HG02571 (cell line): ENCODE measurements at regions not wholly inside any gene's neighbourhood (a gene's known extent, or its start where the extent isn't known, plus 50 kb on each side); places are given as distances from the start of the nearest gene placed in this dataset.

ENCODE experiments used
- ATAC-seq: cut with Tn5 transposase; IDR thresholded peaks from one replicate; pipeline ENCODE4 v1.9.1; 2021; ENCODE audit warnings: mild to moderate bottlenecking, moderate library complexity; ENCODE audit not compliant: unreplicated experiment

DNA sequence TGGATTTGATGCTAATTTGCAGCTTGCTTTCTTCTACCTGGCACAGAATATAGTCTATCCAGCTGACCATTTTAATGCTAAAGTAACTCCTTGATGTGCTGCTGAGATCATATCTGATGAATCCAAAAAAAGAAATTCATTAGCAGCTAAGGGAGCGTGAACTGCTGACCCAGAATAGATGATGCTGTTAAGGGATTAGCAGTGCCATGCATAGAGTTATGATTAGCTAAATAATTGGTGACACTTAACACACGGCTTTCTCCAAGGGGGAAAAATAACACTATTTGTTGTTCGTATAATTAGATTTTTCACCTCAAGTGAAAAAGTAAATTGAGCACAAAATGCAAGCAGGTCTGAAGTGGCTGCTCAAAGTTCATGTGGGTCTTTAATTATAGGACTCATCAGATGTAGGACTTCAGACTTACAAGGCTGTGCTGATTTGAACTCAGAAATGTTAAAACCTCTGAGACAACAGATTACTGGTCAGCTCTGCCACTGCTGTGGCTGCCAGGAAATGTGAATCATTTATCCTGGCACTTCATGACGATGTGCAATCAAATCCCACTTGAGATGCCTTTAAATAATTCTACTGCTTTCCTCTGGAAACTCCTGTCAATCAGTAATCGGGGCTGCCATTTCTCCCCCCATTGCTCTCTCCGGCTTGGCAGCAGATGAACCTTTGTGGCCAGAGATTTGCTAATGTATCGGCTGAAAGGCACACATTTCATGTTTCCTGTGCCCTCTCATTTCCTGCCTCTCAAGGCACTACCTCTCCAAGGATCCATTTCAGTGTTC is 291.6 kb upstream of the C9orf72 start:
- no peak for ATAC-seq

DNA sequence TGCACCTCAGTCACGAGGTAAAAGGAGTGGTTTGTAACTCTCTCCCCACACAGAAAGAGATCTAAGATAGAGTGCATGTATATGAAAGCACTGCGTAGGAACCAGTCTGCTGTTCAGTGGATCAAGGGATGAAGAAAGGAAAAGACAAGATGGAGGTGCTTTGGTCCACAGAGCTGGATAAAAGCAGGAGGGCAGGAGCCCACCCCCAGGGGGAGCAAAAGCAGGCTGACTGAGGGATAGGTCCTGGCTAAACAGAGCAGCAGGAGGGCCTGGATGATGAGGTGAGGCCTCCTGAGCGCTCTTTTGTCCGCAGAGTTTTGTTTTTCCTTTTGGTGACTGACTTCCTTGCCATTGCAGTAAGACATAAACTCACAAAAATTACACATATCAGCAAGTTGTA is 293.5 kb upstream of the C9orf72 start:
- no peak for ATAC-seq

DNA sequence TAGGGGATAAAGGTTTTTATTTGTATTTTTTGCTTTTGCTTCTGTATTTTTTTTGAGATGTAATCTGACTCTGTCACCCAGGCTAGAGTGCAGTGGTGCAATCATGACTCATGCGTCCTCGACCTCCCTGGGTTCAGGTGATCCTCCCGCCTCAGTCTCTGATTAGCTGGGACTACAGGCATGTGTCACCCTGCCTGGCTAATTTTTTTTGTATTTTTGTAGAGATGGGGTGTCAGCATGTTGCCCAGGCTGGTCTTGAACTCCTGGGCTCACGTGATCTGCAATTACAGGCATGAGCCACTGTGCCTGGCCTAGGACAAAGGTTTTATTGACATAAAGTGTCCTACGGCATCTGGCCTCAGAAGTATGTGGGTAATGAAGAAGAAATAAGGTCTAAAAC is 297.1 kb upstream of the C9orf72 start:
- no peak for ATAC-seq

DNA sequence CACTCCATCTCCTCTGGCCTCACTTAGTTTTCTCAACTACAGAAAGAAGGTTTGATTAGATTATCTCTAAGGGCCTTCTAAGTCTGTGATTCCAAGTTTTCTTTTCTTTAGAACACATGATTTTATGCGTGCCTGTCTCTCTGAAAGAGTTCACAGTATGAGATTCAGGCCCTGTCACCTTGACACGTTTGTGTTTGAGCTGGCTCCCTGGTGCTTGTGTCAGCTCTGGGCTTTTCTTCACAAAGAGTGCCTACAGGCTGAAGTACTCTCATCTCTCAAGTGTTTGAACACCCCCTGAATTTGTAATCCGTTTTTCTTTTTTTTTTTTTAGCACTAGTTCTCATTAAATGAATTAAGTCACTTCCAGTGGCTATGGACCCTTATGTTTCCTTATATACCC is 306.9 kb upstream of the C9orf72 start:
- ATAC-seq, result no peak

DNA sequence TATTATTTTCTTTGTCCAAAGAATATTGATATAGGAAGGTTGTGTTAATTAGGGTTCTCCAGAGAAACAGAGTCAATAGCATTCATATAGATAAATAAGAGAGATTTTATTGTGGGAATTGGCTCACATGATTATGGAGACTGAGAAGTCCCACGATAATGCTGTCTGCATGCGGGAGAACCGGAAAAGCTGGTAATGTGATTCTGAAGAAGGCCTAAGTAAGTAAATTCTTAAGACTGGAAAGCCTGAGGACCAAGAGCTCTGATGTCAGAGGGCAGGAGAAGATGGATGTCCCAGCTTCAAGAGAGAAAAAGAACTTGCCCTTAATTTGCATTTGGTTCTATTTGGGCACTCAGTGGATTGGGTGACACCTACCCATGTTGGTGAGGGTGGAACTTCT is 307.4 kb upstream of the C9orf72 start:
- ATAC-seq, result no peak

DNA sequence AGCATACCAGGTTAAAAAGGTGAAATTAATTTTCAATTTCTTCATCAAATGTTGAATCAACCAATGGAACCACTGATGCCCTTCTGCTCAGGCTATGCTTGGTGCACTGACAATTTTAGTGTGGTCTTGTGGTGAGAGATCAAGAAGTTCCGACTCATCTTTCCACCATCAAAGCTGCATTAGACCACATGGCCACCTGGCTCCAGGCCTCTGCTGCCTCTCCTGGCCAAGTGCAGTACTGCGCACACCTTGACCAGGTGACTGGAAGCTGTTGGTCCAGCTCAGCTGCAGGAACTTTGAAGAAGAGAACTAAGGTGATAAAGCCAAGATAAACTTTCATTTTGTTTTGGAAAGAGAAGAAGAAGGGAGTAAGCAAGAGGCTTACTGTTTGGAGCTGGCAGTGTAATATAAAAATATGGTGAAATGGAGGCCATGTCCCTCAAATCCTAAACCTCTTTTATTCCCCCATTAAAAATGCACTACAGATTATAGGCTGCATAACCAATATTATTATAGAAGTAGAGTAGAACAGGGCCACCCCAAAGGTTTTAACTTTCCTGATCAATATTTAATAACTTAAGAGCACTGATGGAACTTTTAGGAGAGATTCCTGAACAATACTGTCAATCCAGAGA is 315.5 kb upstream of the C9orf72 start:
- ATAC-seq, result peak; percentile 96

DNA sequence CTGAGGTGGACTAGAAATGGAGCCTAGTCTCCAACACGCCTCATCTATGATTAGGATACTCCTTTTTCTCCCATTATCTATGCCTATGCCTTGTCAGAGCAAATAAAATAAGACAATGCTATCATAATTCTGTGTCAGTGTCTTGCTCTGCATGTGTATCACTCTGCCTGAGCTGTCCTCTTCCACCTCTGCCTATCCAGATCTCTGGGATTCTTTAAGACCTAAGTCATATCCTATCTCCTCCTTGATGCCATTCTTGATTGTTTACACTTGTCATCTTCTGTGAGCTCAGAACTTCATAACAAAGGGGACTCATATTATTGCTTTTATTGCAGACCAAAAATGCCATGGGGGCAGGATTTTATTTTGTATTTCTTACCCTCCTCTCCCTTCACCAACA is 351.2 kb upstream of the C9orf72 start:
- no peak for ATAC-seq

DNA sequence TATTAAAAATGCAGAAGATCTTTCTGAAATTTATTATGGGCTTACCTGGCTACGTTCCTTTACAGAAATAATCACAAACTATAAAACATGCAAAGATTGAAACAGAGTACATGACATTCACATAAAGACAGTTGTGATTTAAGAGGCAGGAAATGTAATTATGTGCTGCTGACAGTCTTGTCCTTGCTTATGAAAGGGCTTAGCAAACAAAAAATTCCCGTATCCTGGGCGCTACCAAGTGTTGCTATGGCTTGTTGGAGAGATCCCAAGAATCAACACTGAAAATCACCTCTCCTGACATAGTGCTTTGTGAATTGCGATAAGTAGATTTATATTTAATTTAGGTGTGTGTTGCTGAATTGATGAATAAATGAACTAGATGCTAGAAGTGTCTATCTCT is 352.5 kb upstream of the C9orf72 start:
- ATAC-seq, result no peak

DNA sequence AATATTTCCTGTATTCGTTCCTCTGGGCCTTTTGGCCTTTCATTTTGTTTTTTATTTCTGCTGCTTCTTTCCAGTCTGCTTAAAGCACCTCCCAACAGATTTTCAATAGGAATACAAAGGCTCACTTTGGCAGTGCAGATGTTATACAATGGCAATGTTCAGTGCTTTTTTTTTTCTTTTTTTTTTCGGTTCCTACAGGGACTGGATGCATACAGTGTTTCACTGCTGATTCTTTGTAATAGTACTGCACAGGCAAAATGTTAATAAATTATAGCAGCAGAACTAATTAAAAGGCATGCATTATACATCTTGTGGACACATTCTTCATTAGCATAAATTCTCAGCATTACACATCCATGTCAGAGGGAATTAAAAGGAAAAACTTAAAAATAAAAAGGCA is 356.6 kb upstream of the C9orf72 start:
- ATAC-seq, result no peak

DNA sequence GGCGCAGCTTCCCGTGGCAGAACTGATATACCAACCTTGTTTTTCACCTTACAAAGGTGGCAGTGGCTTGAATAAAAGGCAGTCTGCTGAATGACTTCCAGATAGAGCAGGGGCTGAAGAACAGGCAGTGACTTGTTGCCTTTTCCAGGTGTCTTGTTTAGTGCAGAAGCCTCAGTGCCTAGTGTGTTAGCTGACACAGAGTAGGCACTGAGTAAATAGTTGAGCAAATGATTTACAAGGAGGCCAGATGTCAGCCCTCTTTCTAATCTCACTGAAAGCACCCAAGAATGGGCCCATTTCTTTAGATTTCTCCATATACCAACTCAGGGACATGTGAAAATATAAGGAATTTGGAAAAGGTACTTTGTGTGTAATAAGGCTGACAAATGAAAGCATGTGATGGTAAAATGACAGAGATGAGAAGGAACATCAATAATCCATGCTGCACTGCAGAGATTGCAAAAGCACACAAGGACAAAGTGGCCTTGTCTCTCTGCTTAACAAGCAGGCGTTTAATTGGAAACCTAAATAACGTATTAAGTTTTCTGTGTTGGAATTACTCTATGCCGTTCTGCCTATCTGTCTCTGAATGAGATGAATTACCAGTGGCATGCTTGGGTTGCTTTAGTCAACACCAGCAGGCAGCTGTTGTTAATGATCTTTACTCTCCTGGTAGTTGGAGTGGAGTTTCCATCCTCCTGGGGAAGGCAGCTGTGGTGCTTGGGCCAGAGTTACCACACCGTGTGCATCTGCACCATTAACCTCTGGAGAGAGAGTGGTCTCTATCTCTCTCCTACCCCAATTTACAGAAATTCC is 360.1 kb upstream of the C9orf72 start:
- ATAC-seq, result no peak

DNA sequence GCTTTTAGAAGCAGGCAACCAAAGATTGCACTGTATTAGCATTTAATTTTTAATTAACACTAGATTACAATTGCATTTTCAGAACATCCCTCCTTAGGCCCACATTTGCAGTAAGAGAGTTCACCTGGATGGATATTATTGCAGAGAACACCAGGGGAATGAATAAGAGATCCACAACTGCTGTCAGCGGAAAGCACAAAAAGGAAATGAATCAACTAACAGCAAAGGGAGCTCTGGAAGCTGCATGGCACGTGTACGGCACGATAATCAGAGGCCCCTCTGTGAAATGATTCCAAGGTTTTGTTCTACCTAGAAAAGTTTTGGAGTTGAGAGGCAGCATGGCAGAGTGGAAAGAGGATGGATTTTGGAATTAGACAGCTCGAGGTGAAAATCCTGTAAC is 361.2 kb upstream of the C9orf72 start:
- ATAC-seq, result no peak

DNA sequence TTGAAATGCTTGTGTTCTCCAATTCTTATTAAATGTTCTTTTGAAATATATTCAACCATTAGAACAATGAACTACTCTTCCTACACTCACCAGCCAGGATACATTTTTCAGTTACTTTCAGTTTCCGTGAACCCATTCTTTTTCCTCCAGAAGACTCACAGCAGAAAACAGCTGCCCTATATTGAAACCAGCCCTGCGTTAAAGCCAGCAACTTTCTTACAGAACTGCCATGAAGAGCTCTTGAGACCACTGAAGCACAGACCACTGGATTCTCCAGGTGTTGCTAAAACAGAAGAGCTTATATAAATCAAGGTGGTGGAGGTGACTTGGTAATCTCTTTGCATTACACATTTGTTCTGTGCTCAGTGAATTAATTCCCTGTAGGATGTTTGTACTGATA is 365.9 kb upstream of the C9orf72 start:
- no peak for ATAC-seq

DNA sequence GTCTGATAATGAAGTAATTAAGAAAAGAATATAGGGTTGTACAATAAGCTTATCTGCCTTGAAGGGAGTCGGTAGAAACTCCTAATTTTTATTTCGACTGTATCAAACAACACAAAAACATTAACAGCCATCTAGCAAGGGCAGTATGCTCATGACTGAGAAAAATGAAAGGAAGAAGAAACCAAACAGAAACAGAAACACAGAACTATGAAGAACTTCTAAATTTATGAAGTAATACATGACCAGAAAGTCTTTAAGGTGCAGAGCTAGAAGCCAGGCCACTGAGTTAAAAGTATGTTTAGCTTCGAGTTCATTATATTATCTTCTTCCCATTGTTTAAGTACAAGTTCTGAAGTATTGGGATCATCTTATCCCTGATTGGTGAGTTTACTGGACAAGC is 367.3 kb upstream of the C9orf72 start:
- ATAC-seq, result no peak

DNA sequence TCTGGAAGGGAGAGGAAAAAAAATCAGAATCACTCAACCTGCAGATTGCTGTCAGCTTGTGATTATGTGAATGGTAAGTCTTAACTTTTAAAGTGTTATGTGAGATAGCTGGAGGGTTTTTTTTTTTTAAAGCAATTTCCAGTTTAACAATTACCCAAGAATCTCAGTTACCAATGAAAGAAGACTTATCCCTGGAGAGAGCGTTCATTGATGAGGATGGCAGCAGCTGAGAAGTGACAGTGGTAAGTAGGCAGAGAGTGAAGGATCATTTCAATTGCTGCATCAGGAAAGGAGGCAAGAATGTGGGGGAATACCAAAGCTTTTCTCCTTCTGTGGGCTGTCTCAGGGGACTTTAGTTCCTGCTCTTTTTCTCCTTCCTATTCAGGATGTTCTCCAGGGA is 370.2 kb upstream of the C9orf72 start:
- ATAC-seq, result no peak

DNA sequence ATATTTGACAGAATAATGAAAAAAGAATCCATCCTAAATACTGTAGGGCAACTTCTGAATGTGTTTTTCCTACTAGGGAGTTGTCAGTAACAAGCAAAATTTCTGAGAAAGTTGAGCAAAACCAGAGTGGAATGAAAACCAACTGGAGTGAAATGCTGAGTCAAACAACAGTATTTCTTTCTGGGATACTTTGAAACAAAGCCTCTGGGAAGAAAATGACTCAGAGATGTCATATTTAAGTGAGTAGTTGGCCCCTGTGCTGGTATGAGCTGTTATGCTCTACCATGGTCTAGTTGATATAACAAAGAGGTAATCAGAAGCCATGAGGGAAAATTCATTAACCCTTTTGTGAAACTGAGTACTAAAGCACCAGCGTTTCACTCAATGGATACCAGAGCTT is 372.1 kb upstream of the C9orf72 start:
- no peak for ATAC-seq

DNA sequence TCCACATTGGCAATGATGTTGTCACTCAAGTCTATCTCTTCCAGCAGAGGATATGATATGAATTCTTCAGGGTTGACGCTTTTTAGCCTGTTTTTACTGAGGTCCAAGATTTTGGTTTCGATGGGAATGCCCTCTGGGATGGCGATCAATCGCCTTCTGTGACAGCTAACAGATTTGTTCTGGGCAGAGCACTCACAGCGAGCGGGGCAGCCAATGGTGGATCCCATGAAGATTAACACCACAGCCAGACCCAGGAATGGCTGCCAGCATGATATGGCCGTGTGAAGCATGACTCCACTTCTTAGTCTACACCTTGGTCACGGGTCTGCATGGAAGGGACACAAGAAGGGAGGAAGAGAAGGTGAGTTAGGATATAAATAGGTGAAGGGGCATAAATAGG is 377.1 kb upstream of the C9orf72 start:
- ATAC-seq, result no peak

DNA sequence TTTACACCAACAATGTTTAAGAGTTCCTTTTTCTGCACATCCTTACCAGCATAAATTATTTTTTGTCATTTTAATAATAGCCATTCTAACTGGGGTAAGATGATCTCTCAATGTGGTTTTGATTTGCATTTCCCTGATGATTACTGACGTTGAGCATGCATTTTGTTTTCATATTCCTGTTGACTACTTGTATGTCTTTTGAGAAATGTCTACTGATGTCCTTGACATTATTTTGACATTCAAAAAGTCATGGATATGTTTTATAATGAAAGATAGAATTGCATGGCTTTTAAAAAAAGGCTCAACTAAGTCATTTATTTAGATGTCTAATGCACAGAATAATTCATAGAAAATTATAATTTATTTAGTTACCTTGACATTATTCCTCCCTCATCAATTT is 381.6 kb upstream of the C9orf72 start:
- no peak for ATAC-seq

DNA sequence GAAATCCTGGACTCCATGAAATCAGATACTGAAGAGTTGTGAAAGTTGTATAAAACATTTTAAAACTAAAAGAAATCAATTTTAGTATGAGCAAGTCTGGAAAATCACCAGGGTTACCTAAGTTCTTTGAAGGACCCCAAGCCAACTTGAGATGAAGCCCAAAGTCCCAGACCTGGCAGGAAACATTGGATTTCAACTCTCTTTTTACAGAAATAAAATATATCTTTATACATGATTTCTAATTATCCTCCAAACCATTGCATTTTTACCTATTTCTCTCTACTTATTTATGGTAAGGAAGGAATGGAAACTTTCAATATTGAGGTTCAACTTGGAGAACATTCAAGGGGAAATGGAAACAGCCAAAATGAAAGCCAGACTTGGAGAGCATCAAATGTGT is 390.6 kb upstream of the C9orf72 start:
- ATAC-seq, result no peak

DNA sequence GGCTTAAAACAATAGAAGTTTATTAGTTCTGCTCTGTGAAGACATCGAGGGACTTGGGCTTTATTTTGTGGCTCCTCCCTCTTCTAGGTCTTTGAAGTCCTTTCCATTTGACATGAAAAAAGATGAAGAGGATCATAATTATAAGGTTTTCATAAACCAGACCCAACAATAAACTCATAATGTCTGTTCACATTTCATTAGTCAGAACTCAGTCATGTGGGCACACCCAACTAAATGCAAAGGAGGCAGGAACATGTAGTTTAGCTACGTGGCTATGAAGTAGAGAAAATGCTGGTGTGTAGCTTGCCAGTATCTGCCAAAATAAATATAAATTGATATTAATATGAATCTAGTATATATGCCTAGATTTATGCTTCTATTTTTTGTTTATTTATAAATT is 393.9 kb upstream of the C9orf72 start:
- no peak for ATAC-seq

DNA sequence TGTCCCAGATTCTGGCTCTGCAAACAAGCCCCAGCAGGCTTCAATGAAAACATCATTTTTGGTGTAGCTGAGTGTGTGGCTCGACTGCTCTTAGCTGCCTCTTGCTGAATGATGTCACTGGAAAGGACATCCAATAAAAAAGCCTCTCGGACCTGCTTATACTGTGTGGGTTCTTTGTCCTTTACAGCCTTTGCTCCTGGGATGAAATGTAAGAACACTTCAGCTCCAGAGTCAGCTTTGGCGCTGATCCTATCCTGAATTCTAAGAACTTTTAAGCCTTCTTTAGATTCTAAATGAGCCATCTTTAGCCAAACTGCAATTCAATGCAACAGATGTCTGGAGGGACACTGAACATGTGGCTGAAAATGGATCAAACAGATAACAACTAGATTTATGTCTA is 404.6 kb upstream of the C9orf72 start:
- no peak for ATAC-seq

DNA sequence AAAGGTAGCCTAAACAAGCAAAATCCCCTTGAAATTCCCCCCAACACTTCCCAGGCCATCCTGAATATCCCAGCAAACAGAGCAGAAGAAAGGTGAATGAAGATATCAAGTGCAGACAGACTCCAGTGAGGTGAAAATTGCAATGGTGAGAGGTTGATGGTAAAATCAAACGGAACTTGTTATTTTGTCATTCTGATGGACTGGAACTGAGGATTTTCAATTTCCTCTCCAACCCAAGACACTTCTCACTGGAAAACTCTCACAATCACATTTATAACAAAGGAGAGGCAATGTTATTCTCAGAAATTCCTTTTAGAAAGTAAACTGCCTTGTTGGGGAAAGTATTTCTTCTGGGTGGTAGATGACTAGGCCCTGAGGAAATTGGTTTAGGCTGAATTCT is 412.4 kb upstream of the C9orf72 start:
- ATAC-seq, result no peak

DNA sequence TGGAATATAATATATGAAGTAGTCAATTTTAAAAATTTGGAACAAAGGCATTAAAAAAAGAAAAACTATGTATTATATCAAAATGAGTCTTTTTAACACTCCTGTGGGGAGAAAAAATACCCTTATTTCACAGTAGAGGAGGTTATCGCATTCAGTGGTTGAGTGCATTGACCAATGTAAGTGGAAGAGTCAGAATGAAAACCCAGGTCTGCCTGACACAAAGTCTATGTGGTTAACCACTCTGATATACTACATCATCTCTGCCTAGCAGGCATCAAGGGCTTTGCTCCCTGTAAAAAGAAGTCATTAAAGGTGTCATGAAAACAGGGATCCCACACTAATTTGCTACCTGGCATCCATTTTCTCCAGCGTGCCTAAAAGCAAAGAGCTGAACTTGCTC is 417.2 kb upstream of the C9orf72 start:
- no peak for ATAC-seq
